ENCODE measurements at regions not wholly inside any gene's neighbourhood (a gene's known extent, or its start where the extent isn't known, plus 50 kb on each side); places are given as distances from the start of the nearest gene placed in this dataset.

DNA sequence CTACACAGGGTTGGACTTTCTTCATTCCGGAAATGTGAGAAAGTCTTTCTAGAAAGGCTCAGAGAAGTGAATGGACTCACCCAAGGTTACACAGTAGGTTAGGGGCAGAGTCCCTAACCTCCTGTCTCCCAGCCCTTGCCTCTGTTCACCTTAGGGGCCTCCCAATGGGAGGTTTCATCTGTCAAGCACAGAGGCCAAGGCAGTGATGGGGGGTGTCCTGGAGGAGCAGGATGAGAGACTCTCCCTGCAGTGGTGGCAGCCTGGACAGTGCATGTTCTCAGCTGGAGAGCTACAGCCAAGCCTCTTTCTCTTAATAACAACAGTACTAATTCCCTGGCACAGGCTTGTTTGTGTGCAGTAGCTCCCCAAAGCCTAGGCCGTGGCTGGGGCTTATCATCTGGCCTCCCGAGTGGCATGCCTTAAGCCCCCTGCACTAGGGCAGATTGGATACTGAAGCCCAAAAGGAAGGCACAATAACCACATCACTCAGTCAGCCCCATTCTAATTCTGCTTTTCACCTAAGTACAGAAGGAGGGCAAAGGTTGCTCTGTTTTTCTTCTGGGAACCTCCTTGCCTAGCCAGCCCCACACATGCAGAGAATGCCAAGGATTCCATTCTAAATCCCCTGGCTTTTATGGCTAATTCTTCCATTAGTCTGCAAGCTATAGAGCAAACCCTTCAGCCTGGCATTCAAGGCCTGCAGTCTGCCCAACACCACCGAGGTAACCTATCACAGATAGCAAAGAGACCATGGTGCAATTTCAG lies 50.2 kb upstream of the XPA start:
- DNase-seq (ENCODE audit: low read depth), result no peak

DNA sequence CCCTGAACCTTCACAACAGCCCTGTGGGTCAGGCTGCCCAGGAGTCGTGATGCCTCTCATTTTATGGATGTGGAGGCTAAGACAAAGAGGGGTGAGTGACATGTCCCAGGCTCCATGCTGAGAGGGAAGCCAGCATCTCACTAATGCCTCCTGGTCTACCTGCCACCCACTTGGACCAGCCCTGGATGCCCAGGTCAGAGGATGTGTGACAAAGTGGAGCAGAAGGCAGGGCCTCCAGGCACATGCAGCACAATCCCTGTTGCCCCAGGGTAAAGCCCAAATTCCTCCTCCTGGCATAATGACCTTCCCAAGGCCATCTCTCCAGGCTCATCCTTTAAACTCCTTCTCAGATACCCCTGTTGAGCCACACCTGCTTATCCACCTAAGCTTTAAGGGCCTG lies 51.4 kb upstream of the XPA start:
- DNase-seq (ENCODE audit: low read depth), result no peak

DNA sequence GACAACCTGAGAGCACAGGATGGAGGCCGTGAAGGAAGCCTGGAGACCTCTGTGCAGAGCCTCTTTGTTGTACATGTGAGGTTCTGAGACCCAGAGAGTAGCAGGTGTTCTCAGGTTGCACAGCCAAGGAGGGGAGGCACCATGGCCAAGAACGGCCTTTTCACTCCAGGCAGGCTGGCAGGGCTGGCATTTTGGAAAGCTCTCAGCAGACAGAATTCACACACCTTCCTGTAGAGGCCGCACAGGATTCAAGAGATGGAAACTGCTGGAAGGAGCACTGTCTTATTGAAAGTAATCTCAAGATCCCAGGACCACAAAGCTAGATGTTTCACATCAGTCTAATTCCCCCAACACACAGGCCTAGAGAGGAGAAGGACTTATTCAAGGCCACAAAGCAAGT lies 52.8 kb upstream of the XPA start:
- no peak for DNase-seq (ENCODE audit: low read depth)

DNA sequence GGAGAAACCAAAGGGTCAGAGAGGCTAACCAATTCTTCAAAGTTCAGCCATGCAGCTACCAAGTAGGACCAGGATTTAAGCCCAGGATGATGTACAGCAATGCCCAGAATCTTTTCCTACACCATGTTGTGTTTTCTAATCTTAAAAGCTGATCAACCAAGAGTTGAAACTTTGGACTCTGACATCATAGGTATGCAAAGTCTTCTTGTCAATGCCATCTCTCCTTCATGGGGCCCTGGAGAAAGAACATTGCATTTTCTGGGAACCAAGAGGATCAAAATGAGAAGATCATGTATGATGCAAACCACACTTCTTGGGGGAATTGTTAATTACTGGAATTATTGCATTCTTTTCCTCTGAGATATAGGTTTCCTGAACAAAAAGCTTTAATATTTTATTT lies 54.4 kb upstream of the XPA start:
- DNase-seq (ENCODE audit: low read depth), result no peak

DNA sequence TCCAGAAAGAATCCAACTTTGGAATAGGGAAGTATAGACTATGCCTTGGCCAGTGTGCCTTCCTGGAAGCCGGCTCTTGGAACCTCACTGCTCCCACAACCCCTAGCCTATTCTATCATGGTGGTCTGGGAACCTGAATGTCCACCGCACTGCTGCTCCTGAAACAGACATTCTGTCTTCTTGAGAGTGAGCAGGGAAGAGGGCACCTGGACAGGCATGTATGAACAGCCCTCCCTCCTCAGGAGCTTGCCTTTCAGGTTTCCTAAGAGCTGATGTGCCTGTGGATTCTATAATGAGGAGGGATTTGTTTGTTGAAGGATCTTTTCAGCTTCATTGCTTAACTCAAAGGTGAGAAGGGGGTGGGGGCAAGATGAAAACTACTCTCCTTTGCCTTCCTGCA lies 55.1 kb upstream of the XPA start:
- DNase-seq (ENCODE audit: low read depth), result no peak

DNA sequence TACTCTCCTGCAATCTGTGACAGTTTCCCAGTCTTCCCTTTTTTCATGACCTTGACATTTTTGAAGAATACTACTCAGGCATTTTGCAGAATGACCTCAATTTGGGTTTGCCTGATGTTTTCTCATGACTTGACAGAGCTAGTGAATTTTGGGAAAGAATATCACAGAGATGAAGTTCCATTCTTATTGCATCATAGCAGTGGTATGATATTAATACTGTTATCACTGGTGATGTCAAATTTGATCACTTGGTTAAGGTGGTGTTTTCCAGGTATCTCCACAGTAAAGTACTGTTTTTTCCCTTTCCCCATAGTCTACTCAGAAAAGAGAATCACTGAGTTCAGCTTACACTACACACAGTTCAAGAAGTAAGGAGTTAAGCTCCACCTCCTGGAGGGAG lies 56.2 kb upstream of the XPA start:
- DNase-seq (ENCODE audit: low read depth), result no peak

DNA sequence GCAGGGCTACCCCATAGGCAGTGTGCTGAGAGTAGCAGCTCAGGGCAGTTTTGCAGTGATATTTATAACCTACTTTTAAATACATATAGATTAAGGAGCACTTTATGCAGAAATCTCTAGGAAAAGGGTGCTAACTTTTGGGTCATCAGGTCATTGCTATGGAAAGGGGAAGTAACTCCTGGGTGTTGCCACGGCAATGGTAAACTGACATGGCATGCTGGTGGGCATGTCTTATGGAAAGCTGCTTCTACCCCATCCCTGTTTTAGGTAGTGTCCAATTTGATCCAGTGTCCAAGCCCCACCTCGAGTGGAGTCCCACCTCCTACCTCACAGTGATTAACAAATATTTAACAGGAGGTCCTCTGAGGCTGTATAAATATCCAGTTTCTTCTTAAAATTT lies 56.8 kb upstream of the XPA start:
- no peak for DNase-seq (ENCODE audit: low read depth)

DNA sequence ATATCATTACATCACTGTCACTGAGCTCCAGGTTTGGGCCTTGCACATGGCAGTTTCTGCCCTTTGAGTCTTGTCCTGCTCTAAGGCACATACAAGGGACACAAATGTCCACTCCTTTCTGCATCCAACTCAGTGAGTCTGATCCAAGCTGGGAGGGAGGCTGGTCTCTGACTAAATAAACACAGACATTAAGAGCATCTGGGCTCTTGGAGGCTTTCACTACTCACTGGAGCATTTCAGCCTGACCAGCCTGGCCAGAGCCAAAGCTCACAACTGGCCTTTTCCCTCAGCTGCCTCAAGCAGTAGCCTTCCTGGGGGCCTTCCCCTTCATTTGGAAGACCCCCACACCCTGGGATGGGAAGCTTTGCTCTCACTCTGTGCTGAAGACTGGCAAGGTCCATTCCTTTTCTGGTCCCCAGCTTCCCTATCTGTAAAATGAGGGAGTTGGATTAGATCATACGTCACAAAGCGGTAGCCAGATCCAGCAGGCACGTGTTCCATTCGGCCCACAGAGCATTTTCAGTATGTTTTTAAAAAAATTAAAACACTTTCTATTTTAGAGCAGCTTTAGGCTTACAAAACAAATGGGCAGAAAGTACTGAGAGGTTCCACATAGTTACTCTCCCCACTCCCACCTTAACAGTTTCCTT lies 58.6 kb upstream of the XPA start:
- no peak for DNase-seq (ENCODE audit: low read depth)

DNA sequence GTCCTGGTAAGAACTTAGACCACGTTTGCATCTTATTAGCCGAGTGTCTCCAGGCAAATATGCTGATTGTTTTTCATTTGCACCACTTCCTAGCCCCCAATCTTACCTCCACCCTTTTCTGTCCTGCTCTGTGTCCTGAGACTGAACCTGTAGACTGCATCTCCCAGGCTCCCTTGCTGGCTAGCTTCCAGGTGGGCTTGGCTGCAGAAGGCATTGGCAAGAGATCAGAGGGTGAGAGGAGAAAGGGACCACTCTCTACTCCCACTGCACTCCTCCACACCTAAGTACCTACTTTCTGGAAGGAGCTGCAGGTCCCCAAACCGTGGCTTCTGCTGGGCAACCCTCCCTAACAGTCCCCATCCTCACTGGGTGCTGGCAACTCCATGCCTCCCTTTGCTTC lies 59.9 kb upstream of the XPA start:
- no peak for DNase-seq (ENCODE audit: low read depth)

DNA sequence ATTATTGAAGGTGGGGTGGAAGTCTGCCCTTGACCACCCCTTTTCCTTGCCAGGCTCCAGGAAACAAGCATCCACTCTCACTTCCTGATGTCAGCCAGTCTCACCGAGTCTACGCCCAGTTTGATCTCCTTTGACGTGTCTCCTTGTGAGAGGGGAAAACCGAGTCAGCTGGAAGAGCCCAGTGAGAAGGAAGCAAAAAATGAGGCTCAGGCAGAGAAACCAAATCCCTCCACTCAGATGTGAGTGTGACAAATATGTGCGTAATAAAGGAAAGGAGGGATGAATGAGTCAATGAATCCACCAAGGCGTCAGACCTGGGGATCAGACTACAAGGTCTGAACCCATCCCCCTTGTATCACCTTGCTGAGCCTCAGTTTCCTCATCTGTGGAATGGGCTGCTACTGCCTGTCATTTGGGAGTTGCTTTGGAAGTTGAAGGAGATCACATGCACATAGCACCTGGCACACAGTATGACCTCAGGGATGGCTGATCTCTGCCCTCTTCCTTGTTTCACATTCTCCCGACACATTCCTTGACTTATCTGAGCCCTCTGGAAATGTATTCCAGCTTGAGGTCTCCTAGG lies 61.3 kb upstream of the XPA start:
- DNase-seq (ENCODE audit: low read depth), result no peak

DNA sequence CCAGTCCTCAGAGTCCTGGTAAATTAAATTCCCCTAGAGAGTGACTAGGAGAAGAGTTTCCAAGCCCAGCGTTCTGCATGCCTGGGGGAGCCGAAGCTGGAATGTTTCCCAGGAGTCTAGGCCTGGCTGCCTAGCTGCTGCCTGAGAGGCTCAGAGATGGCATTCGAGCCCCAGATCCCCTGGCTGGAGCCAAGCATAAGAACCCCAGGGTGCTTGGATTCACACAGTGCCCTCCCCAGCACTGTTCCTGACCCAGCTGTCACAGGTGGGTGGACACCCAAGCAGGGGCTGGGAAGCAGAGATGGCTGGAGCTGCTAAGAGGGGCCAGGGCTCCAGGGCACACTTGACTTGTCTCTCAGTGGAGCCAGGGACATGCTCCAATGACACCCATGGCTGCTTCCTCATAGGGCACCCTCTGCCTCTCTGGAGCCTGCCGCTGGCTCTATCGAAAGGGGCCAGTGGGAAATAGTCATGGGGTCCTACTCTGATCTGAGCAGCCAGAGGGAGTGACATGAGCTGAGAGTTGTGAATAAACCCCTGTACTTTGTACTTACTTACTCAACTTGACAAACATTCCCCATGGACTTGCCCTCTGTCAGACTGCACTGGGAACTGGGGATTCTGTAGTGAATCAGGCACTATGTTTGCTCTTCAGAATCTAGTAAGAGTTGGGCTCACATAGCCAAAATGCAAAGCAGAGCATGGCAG lies 62.6 kb upstream of the XPA start:
- DNase-seq (ENCODE audit: low read depth), result no peak

DNA sequence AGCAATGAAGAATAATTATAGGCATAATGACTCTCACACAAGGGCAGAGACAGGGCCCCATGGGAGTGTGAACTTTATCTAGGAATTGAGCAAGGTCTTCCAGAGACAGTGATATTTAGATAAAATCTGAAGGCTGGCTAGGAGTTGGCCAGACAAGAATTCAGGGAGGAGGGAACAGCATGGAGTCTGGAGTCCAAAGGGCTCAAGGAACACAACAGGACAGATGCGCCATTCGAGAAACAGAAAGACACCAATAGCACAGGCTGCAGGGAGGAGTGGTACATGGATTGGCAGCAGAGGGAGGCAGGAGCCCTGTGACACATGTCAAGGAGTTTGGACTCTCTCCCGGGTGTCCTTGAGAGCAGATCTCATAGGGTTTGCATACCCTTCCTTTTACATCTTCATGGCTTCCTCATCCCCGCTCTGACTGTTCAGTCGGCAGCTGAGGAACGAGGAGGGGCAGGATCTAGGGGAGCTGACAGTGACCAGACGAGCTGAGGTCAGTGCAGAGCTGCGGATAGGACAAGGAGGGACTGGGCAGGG lies 64.0 kb upstream of the XPA start:
- DNase-seq (ENCODE audit: low read depth), result no peak

DNA sequence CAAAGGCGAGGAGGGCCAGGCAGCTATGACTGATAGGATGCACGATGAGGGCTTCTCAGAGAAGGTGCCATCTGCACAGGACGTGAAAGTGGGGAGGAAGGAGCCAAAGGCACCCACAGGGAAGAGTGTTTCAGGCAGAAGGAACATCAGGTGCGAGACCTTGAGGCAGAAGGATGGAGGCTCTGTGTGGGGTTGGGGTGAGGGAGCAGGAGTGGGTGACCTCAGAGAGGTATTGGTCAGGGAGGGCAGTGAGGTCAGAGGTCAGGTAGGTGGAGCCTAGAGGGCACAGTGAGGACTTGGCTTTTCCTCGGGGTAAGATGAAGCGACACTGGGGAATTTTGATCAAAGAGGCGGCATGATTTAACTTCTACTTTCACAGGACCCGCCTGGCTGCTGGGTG lies 64.7 kb upstream of the XPA start:
- no peak for DNase-seq (ENCODE audit: low read depth)

DNA sequence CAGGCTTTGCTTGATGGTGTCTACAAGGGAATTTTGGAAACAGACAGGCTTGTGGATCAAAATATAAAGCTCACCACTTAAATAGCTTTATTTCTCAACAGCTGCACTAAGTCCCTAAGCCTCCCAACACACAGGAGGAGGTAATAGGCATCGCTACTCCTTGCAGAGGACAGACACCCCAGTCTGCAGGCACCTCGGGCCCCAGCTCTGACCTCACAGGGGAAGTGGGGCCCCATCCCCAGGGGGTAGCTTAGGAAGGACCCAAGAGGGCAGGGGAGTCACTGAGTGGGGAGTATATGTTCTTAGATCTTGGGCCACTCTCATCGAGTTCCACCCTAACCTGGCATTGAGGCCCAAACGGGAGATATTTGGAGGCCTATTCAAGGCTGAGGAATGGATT lies 66.7 kb upstream of the XPA start:
- DNase-seq (ENCODE audit: low read depth), result no peak

DNA sequence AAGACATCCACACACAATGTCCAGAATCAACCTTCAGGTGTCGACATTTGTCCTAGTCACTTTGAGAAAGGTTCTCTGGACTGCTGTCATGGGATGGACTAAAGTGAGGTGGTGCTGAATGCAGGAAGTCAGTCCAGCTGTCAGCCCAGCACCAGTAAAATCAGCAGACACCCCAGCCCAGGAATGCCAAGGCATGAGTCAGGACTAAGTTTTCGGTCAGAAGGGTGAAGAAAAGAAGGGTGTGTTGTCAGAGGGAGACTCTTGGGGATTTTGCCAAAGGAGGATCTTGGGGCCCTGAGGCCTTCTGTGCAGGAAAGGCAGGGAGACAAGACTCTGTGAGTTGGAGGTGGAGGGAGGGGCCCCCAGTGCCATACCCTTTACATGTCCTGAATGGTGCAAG lies 69.0 kb upstream of the XPA start:
- DNase-seq (ENCODE audit: low read depth), result no peak

DNA sequence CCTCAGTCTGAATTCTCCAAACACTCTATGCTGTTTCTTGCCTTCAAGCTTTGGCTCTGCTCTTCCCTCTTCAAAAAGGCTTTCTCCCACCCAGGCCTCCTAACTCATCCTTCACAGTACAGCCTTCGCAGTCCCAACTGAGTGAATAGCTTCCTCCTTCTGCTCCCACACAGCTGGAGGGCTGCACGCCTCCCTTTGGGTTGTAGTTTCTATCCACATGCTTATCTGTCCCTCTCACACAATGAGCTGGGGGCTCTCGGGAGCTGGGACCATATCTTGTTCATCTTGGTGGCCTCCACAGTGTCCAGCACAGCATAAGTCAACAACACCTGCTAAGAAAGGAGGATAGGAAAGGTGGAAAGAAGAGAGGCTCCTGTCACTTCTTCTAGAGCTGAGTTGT lies 69.5 kb upstream of the XPA start:
- no peak for DNase-seq (ENCODE audit: low read depth)

DNA sequence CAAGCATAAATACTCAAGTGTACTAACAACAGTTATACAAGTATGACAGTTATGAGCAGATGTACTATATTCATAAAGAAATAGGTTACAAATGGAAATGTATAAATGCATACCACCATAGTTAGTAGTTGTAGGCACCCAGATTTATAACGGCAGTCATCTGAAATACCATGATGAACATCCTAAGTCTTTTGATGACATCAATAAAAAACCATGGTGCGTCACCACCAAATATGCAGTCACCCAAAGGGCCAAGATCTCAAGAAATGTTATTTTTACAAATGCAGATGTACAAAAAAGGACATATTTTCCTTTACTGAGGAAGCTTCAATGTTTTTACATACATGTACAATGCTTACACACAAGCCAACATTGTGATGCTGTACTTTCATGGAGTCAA lies 70.8 kb upstream of the XPA start:
- no peak for DNase-seq (ENCODE audit: low read depth)

DNA sequence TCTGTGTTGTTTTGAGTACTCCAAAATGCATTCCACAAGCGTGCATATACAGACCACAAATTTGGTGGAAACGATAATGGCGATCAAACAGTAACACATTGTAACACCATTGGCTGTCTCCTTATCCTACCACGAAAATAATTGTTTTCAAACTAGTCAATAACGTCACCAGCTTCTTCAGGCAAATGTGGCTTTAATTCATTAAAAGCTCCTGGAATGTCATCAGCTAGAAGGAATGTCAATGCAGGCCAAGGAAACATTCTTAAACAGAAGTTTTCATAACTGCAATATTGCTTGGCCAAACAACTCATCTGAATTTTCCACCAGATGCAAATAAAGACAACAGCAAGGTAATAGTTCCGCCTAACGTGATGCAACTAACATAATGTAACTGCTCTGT lies 71.6 kb upstream of the XPA start:
- no peak for DNase-seq (ENCODE audit: low read depth)

DNA sequence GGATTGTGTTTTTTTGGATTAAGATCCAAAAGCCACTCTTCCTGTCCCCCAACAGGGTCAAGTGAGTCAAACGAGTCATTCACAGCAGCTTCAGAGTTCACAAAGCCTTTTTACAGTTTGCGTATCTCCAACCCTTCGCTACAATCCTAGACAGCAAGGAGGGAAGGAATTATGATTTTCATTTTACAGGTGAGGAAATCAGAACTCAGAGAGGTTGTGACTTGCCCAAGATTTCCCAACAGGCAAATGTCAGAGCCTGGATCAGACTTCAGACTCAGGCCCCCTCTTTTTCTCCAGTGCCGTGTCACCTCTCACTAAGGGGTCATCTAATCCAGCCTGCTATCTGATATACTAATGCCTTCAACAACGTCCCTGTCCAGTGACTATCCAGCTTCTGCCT lies 72.1 kb upstream of the XPA start:
- DNase-seq (ENCODE audit: low read depth), result no peak

DNA sequence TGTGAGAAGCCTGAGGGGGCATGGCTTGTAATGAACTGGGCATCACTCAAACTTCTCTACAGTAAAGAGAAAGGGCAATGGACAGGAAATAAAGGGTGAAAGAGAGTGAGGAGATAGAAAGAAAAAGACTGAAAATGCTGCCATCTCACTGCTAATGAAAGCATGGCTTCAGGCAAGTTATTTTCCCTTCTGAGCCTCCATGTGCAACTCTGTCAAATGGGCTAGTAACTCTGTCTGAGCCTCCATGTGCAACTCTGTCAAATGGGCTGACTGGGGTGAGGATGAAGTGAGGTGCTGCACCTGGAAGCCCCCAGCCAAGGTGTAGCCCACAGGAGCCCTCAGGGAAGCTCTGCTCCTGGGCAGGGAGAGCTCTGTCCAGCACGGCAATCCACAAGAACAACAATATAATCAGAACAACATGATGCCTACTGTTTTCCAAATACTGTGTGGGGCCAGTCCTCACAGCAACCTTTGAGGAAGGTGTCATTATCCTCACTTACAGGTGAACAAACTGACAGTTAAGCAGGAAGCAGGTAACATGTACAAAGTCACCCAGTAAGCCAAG lies 73.8 kb upstream of the XPA start:
- DNase-seq (ENCODE audit: low read depth), result no peak

DNA sequence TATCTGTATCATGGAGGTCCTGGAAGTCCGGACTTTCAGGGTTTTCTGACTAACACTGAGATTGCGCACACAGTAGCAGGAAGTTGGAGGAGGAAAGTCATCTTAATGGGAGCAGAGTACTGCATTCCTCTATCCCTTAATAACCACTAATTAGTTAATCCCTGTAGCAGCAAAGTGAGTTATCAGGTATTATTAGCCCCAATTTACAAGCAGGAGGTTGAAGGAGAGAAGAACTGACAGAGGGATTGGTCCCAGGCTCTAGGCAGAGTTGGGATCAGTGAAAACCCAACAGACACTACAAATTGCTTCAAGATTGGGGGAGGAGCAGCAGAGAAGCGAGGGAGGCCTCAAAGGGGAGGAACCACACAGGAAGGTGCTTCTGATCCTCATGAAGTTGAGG lies 74.5 kb upstream of the XPA start:
- DNase-seq (ENCODE audit: low read depth), result no peak

DNA sequence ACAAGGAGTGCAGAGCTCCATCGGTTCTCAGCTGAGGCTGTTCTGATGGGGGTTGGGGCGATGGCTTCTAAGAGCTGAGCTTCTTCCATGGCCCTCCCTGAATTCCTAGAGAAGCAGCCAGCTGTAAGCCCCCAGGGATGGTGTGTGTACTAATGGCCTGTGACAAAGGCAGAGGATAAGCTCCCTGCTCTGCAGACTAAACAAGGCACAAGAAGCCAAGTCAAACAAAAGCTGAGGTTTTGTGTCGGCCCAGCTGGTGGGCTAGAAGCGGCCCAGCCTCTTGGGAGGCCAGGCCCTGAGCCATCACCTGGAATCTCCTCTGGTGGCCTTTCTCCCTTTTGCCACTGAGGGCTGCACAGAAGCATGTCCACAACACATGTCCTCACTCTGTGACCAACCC lies 75.0 kb upstream of the XPA start:
- DNase-seq (ENCODE audit: low read depth), result no peak

DNA sequence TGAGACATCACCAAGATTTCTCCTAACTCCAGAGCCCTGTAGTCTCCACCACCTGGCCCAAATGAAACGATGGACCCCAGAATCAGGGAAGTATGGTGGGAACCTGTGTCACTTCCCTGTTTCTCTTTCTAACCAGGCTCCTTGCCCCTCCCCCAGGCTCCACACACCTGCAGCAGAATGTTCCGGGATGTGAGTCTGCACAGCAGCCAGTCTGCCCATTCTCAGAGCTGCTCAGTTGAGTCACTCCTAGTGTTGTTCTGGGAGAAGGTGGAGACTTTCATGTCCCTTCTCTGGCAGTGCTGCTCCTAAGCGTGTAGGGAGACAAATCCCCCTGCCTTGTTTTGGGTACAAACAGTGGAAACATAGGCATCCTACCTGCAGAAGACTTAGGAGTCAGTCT lies 76.0 kb upstream of the XPA start:
- no peak for DNase-seq (ENCODE audit: low read depth)

Measured in activated T-cell treated with anti-CD3 and anti-CD28 coated beads for 48 hours (primary cell).